ENCODE measurements at regions not wholly inside any gene's neighbourhood (a gene's known extent, or its start where the extent isn't known, plus 50 kb on each side); places are given as distances from the start of the nearest gene placed in this dataset.
A peak's percentile ranks its signal among the peaks of the same experiment; 100 is the strongest.

DNA sequence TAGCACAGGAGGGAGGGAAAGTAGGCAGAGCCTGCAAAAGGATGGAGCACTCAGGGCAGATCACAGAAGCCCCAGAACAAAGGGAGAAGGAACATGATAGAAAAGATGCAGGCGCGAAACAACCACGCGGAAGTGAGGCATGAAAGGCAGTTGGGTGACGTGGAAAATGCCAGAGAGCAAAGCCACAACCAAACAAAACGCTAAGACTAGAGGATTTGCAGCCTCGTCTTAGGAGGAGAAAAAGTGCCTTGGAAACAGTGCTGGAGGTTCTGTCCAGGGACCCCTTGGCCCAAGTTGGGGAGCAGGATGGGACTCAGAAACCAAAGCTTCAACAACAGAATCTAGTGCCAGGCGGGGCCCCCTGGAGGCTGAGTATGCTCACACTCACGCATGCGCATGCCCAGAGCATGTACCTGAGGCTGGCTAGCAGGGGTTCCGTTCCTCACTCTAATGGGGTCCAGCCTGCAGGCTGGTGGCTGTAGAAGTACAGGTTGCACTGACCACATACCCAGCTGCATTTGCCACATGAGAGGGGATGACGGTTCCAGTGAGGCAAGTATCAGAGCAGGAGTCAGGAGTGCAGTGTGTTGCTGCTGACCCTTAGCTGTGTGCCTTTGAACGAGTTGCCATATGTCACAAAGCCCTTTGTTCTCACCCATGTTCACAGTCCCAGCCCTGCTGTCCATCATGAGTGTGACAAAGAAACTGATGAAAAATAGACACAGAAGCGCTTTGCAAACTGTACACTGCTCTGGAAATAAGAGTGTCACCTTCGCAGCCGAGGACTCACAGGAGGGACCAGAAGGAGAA is 568.6 kb upstream of the CADM1 start:
- no peak overlapping the region for H3K4me3 Mint-ChIP-seq (ENCODE audit: unreplicated experiment)
- H3K36me3 Mint-ChIP-seq (ENCODE audit: unreplicated experiment): no peaks in the 10 kb centered on the region
- no peak overlapping the region for H3K27ac Mint-ChIP-seq (ENCODE audit: unreplicated experiment)
- TF ChIP-seq, protein P1, sequence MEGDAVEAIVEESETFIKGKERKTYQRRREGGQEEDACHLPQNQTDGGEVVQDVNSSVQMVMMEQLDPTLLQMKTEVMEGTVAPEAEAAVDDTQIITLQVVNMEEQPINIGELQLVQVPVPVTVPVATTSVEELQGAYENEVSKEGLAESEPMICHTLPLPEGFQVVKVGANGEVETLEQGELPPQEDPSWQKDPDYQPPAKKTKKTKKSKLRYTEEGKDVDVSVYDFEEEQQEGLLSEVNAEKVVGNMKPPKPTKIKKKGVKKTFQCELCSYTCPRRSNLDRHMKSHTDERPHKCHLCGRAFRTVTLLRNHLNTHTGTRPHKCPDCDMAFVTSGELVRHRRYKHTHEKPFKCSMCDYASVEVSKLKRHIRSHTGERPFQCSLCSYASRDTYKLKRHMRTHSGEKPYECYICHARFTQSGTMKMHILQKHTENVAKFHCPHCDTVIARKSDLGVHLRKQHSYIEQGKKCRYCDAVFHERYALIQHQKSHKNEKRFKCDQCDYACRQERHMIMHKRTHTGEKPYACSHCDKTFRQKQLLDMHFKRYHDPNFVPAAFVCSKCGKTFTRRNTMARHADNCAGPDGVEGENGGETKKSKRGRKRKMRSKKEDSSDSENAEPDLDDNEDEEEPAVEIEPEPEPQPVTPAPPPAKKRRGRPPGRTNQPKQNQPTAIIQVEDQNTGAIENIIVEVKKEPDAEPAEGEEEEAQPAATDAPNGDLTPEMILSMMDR (IDR thresholded peaks at IDR 0.05): peak; percentile 35
- DNase-seq (ENCODE audit: extremely low spot score, unreplicated experiment): no peak
- H3K9me3 Mint-ChIP-seq (ENCODE audit: unreplicated experiment): no peaks in the 10 kb centered on the region
- no peaks in the 10 kb centered on the region for H3K4me1 Mint-ChIP-seq (ENCODE audit: unreplicated experiment)
- peaks cover 41% of the 10 kb centered on the region for H3K27me3 Mint-ChIP-seq (ENCODE audit: unreplicated experiment)

DNA sequence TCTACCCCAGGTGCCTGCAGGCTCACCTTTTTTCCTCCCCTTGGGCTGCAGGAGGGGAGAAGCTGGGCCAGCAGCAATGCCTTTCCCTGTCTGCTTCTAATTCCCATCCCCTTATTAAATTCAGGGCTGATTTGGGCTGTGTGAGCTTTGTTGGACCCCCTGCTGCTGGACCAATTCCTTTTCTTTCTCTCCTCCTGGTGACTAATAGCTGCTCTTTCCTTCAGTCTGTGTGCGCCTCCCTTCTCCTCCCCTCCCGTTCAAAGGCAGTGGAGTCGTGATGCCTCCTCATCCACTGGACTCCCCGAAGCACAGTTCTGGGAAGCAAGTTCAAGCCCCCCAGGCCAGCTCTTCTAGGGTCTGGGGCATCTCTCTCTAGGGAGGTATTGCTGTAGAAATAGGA is 567.9 kb upstream of the CADM1 start:
- Mint-ChIP-seq H3K4me3 (ENCODE audit: unreplicated experiment) (no peak overlapping the region), H3K9me3 (ENCODE audit: unreplicated experiment) (no peaks in the 10 kb centered on the region), H3K36me3 (ENCODE audit: unreplicated experiment) (no peaks in the 10 kb centered on the region), H3K4me1 (ENCODE audit: unreplicated experiment) (no peaks in the 10 kb centered on the region), H3K27me3 (ENCODE audit: unreplicated experiment) (peaks cover 38% of the 10 kb centered on the region), H3K27ac (ENCODE audit: unreplicated experiment) (no peak overlapping the region)
- TF ChIP-seq, protein P1 (IDR thresholded peaks at IDR 0.05): no peak
- DNase-seq (ENCODE audit: extremely low spot score, unreplicated experiment): no peak

DNA sequence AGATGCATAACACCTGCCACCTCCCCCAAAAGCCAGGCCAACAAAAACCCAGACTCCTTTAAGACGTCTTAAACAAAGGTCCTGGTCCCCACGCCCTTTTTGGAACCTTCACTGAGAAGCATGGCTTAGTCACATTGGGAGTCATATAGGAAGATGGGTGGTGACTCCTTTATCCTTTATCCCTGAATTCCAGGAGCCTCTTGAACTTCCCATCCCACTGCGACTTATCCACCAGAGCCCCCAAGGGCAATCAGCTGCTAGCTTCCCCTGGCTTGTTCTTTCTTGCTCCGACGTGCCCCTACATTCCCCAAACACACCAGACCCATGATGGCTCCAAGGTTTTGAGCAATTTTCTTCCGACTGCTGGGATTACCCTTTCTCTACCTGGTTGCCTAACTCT is 567.0 kb upstream of the CADM1 start:
- H3K36me3 Mint-ChIP-seq (ENCODE audit: unreplicated experiment): no peaks in the 10 kb centered on the region
- H3K4me3 Mint-ChIP-seq (ENCODE audit: unreplicated experiment): no peak overlapping the region
- no peak overlapping the region for H3K27ac Mint-ChIP-seq (ENCODE audit: unreplicated experiment)
- TF ChIP-seq, protein P1 (IDR thresholded peaks at IDR 0.05): no peak
- no peaks in the 10 kb centered on the region for H3K9me3 Mint-ChIP-seq (ENCODE audit: unreplicated experiment)
- peaks cover 33% of the 10 kb centered on the region for H3K27me3 Mint-ChIP-seq (ENCODE audit: unreplicated experiment)
- H3K4me1 Mint-ChIP-seq (ENCODE audit: unreplicated experiment): no peaks in the 10 kb centered on the region
- DNase-seq (ENCODE audit: extremely low spot score, unreplicated experiment): no peak

DNA sequence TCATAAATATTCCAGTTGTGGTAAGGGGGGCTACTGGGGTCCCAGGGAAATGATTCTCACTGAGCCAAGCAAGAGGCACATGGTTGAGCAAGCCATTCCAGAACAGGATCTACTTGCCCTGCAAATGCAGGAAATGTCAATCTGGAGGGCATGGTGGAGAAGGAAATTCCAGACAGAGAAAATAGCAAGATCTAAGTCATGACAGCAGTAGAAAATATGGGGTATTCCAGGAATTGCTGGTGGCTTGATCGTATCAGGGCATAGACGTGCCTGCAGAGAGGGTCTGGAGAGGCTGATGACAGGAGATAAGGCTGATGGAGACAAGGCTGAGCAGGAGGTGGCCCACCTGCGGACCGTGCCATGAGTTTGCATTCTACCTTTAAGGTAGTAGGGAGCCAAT is 566.3 kb upstream of the CADM1 start:
- no peak for DNase-seq (ENCODE audit: extremely low spot score, unreplicated experiment)
- Mint-ChIP-seq H3K4me3 (ENCODE audit: unreplicated experiment) (no peak overlapping the region), H3K4me1 (ENCODE audit: unreplicated experiment) (no peaks in the 10 kb centered on the region), H3K27me3 (ENCODE audit: unreplicated experiment) (peaks cover 29% of the 10 kb centered on the region), H3K9me3 (ENCODE audit: unreplicated experiment) (no peaks in the 10 kb centered on the region), H3K27ac (ENCODE audit: unreplicated experiment) (no peak overlapping the region), H3K36me3 (ENCODE audit: unreplicated experiment) (no peaks in the 10 kb centered on the region)
- TF ChIP-seq, protein P1 (IDR thresholded peaks at IDR 0.05): no peak

DNA sequence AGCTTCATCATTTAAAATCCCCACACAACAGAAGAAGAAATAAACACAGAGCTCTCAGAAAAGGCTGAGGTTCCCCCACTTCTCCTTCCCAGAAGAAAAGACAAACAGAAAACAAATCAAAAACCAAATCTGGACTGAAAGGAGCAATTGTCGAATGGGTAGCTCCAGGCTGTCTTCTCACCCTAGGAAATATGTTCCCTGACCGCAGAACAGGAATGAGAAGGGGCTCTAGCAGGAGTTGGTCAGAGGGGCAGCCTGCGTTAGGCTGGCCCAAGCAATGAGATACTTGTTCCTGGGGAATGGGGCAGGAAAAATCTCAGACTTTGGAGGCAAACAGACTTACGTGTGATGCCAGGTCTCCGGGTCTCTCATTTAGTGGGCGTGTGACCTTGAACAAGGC is 562.6 kb upstream of the CADM1 start:
- H3K36me3 Mint-ChIP-seq (ENCODE audit: unreplicated experiment): no peaks in the 10 kb centered on the region
- TF ChIP-seq, protein P1 (IDR thresholded peaks at IDR 0.05): no peak
- H3K9me3 Mint-ChIP-seq (ENCODE audit: unreplicated experiment): no peaks in the 10 kb centered on the region
- DNase-seq (ENCODE audit: extremely low spot score, unreplicated experiment): no peak
- no peak overlapping the region for H3K4me3 Mint-ChIP-seq (ENCODE audit: unreplicated experiment)
- H3K27me3 Mint-ChIP-seq (ENCODE audit: unreplicated experiment): peaks cover 16% of the 10 kb centered on the region
- H3K27ac Mint-ChIP-seq (ENCODE audit: unreplicated experiment): no peak overlapping the region
- peaks cover 9% of the 10 kb centered on the region for H3K4me1 Mint-ChIP-seq (ENCODE audit: unreplicated experiment)
